Sigmoid colon (tissue), 3 donors: ENCODE measurements at regions not wholly inside any gene's neighbourhood (a gene's known extent, or its start where the extent isn't known, plus 50 kb on each side); places are given as distances from the start of the nearest gene placed in this dataset.

Experiments
- CTCF ChIP-seq, 4 experiments: fragments of 450-650 bp in 3 of 4; fragments of 200-600 bp in 1 of 4; IDR thresholded peaks; one replicate each; pipeline ENCODE4 v1.5.1; 2016 to 2019; ENCODE audit warnings: antibody characterized with exemption in 4 of 4, mild to moderate bottlenecking in 3 of 4, moderate library complexity in 2 of 4
- POLR2A ChIP-seq, 2 donors: fragments of 450-650 bp; IDR thresholded peaks; one replicate each; pipeline ENCODE4 v1.6.1; 2016; ENCODE audit warnings: antibody characterized with exemption in 2 of 2, mild to moderate bottlenecking in 2 of 2, moderate library complexity in 2 of 2

GRCh38 chr18:8889489-8889888 lies 184.1 kb downstream of the MTCL1 start:
- no peak for TF ChIP-seq POLR2A (IDR thresholded peaks at IDR 0.05)
- TF ChIP-seq CTCF (IDR thresholded peaks at IDR 0.05), result no peak
